Vagina (tissue), 2 donors: ENCODE measurements at regions not wholly inside any gene's neighbourhood (a gene's known extent, or its start where the extent isn't known, plus 50 kb on each side); places are given as distances from the start of the nearest gene placed in this dataset.

Source experiments
- DNase-seq, 2 donors: peaks; one replicate each; pipeline ENCODE4 v3.0.0-alpha.2; 2017; ENCODE audit errors: extremely low spot score in 2 of 2
- H3K27ac ChIP-seq: fragments of 200-600 bp; sonication (generic); one replicate; pipeline ENCODE4 v1.5.1; 2019
- H3K27me3 ChIP-seq: fragments of 200-600 bp; sonication (generic); one replicate; pipeline ENCODE4 v1.5.1; 2019
- H3K36me3 ChIP-seq, 2 donors: fragments of 200-600 bp; sonication (generic); one replicate each; pipeline ENCODE4 v1.5.1; 2017 to 2019
- H3K4me1 ChIP-seq: fragments of 200-600 bp; sonication (generic); one replicate; pipeline ENCODE4 v1.5.1; 2019
- H3K4me3 ChIP-seq, 2 donors: fragments of 200-600 bp; sonication (generic); 1 replicate in 1 of 2; 2 replicates in 1 of 2; pipeline ENCODE4 v1.5.1; 2016 to 2019
- H3K9me3 ChIP-seq: fragments of 200-600 bp; sonication (generic); one replicate; pipeline ENCODE4 v1.5.1; 2019
- POLR2A ChIP-seq, 2 donors: fragments of 450-650 bp; IDR thresholded peaks; one replicate each; pipeline ENCODE4 v1.6.1; 2017; ENCODE audit warnings: antibody characterized with exemption in 2 of 2, mild to moderate bottlenecking in 2 of 2, moderate library complexity in 2 of 2
- POLR2AphosphoS5 ChIP-seq, 2 donors: sonication (generic); formaldehyde crosslinking; IDR thresholded peaks; one replicate each; pipeline ENCODE4 v1.9.0; 2017; ENCODE audit warnings: antibody characterized with exemption in 2 of 2, mild to moderate bottlenecking in 2 of 2, low read depth in 1 of 2; ENCODE audit not compliant: insufficient read depth in 1 of 2
- intact Hi-C: fragments of 100-400 bp; cut with DNase I; formaldehyde crosslinking; loops from one replicate; pipeline ENCODE4 v1.15.1; 2023
- TF ChIP-seq, protein P1 (sequence below), 3 experiments: fragments of 450-650 bp in 2 of 3; fragments of 200-600 bp in 1 of 3; sonication (generic) in 1 of 3; IDR thresholded peaks; one replicate each; pipeline ENCODE4 v1.5.1; 2017 to 2019; ENCODE audit warnings: antibody characterized with exemption in 3 of 3, mild to moderate bottlenecking in 2 of 3, moderate library complexity in 2 of 3

DNA sequence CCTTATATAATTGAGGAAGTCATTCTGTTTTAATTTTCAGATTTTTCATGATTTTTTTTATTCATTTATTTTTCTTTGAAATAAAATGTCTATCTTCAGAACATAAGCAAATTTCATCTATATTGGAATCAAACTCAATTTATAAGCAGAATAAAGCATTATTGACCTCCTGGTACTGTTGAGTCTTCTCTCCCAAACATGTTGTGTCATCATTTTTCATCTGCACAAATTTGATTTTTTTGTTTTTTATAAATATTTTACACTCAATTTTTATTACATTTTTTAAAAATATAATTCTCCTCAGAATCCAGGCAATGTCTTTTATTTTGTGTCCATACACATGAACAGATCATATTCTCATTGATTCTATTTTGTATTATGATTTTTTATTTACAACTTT, 2363.9 kb downstream of the TP53TG3F start:
- intact Hi-C loops = no loop called here
- no peak overlapping the region for H3K4me3 ChIP-seq
- H3K9me3 ChIP-seq = no peaks in the 10 kb centered on the region
- H3K36me3 ChIP-seq = no peaks in the 10 kb centered on the region
- H3K27ac ChIP-seq = no peak overlapping the region
- H3K27me3 ChIP-seq = no peaks in the 10 kb centered on the region
- TF ChIP-seq POLR2AphosphoS5 (IDR thresholded peaks at IDR 0.05; ENCODE audit: insufficient read depth in 1 of 2, low read depth in 1 of 2) = no peak
- TF ChIP-seq POLR2A (IDR thresholded peaks at IDR 0.05) = no peak
- TF ChIP-seq, protein P1, sequence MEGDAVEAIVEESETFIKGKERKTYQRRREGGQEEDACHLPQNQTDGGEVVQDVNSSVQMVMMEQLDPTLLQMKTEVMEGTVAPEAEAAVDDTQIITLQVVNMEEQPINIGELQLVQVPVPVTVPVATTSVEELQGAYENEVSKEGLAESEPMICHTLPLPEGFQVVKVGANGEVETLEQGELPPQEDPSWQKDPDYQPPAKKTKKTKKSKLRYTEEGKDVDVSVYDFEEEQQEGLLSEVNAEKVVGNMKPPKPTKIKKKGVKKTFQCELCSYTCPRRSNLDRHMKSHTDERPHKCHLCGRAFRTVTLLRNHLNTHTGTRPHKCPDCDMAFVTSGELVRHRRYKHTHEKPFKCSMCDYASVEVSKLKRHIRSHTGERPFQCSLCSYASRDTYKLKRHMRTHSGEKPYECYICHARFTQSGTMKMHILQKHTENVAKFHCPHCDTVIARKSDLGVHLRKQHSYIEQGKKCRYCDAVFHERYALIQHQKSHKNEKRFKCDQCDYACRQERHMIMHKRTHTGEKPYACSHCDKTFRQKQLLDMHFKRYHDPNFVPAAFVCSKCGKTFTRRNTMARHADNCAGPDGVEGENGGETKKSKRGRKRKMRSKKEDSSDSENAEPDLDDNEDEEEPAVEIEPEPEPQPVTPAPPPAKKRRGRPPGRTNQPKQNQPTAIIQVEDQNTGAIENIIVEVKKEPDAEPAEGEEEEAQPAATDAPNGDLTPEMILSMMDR (IDR thresholded peaks at IDR 0.05) = no peak
- no peaks in the 10 kb centered on the region for H3K4me1 ChIP-seq
- DNase-seq = no peak

DNA sequence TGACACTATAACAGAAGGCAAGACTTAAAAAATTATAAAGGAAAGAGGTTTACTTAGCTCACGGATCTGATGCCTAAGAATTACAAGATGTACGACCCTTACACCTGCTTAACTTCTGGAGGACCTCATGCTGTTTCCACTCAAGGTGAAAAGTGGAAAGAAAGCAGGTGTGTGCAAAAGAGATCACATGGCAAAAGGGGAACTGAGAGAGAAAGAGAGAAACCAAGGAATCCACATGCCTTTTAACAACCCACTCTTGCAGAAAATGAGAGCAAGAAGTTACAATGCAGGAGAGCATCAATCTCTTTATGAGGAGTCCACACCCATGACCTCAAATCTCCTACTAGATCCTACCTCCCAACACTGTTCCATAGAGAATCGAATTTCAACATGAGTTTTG, 2382.2 kb downstream of the TP53TG3F start:
- no peaks in the 10 kb centered on the region for H3K27me3 ChIP-seq
- H3K4me3 ChIP-seq = no peak overlapping the region
- intact Hi-C loops = no loop called here
- TF ChIP-seq POLR2A (IDR thresholded peaks at IDR 0.05) (no peak), POLR2AphosphoS5 (IDR thresholded peaks at IDR 0.05; ENCODE audit: insufficient read depth in 1 of 2, low read depth in 1 of 2) (no peak)
- TF ChIP-seq, protein P1 (IDR thresholded peaks at IDR 0.05) = no peak
- no peak for DNase-seq
- H3K36me3 ChIP-seq = no peaks in the 10 kb centered on the region
- no peaks in the 10 kb centered on the region for H3K9me3 ChIP-seq
- H3K4me1 ChIP-seq = no peaks in the 10 kb centered on the region
- H3K27ac ChIP-seq = no peak overlapping the region

DNA sequence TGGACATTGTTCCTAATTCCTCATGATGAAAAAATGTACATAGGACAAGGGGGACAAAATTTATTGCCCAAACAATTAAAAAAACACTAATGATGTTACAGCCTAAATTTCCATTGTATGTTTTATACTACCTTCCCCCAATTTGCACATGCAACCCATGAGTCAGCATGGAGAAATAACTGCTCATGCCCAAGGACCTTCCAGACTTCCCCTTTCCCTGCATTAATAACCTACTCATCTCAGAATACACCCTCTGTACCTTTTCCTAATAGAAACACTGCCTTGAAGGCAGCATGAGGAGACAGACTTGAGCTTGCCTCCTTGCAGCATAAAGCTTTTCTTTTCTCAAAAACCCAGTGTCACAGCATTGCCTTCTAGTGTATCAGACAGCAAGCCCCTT, 2402.8 kb downstream of the TP53TG3F start:
- no peak for TF ChIP-seq POLR2A (IDR thresholded peaks at IDR 0.05)
- TF ChIP-seq, protein P1 (IDR thresholded peaks at IDR 0.05) = no peak
- no peak for TF ChIP-seq POLR2AphosphoS5 (IDR thresholded peaks at IDR 0.05; ENCODE audit: insufficient read depth in 1 of 2, low read depth in 1 of 2)
- Histone ChIP-seq H3K36me3 (no peaks in the 10 kb centered on the region), H3K9me3 (no peaks in the 10 kb centered on the region), H3K27me3 (no peaks in the 10 kb centered on the region), H3K4me1 (no peaks in the 10 kb centered on the region), H3K4me3 (no peak overlapping the region), H3K27ac (no peak overlapping the region)
- no peak for DNase-seq
- intact Hi-C loops = no loop called here

DNA sequence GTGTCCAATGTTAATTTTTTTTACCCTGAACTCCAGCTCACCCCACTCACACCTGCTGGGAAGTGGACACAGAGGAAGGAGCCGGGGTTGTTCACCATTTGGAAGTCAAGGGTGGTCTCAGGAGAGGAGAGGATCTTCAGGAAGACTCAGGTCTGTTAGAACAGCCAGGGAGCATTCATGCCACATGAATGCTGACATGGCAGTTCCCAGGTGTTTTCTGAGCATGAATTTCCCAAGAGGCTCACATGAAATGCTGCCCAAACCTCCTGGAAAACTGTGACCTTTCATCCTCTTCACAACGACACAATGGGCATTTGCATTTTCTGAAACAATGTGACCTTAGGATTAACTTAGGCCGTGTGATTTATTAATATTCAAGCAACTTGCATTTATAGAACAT, 2409.2 kb downstream of the TP53TG3F start:
- no peak overlapping the region for H3K4me3 ChIP-seq
- no peaks in the 10 kb centered on the region for H3K27me3 ChIP-seq
- H3K4me1 ChIP-seq = no peaks in the 10 kb centered on the region
- TF ChIP-seq POLR2AphosphoS5 (IDR thresholded peaks at IDR 0.05; ENCODE audit: insufficient read depth in 1 of 2, low read depth in 1 of 2) = no peak
- TF ChIP-seq, protein P1 (IDR thresholded peaks at IDR 0.05) = no peak
- TF ChIP-seq POLR2A (IDR thresholded peaks at IDR 0.05) = no peak
- DNase-seq = no peak
- no peak overlapping the region for H3K27ac ChIP-seq
- no peaks in the 10 kb centered on the region for H3K36me3 ChIP-seq
- no peaks in the 10 kb centered on the region for H3K9me3 ChIP-seq
- intact Hi-C loops = no loop called here

DNA sequence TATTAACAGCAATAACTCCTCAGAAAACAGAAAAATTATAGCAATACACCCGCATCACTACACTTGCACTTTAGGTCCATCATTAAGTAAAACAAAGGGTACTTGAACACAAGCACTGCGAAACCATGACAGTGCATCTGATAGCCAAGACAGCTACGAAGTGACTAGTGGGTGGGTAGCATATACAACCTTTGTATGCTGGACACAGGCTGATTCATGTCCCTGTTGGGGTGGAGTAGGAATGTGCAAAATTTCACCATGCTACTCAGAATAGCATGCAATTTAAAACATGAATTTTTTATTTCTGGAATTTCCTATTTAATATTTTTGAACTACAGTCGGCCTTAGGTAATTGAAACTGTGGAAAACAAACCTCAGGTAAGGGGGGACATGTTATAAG, 2414.1 kb downstream of the TP53TG3F start:
- intact Hi-C loops = no loop called here
- Histone ChIP-seq H3K4me3 (no peak overlapping the region), H3K27me3 (no peaks in the 10 kb centered on the region), H3K9me3 (no peaks in the 10 kb centered on the region), H3K27ac (no peak overlapping the region), H3K36me3 (no peaks in the 10 kb centered on the region), H3K4me1 (no peaks in the 10 kb centered on the region)
- DNase-seq = no peak
- no peak for TF ChIP-seq POLR2AphosphoS5 (IDR thresholded peaks at IDR 0.05; ENCODE audit: insufficient read depth in 1 of 2, low read depth in 1 of 2)
- TF ChIP-seq, protein P1 (IDR thresholded peaks at IDR 0.05) = no peak
- TF ChIP-seq POLR2A (IDR thresholded peaks at IDR 0.05) = no peak
